HG02970 (cell line): ENCODE measurements at regions not wholly inside any gene's neighbourhood (a gene's known extent, or its start where the extent isn't known, plus 50 kb on each side); places are given as distances from the start of the nearest gene placed in this dataset.

ENCODE experiments used
- ATAC-seq: cut with Tn5 transposase; IDR thresholded peaks from one replicate; pipeline ENCODE4 v1.9.1; 2021; ENCODE audit warnings: mild to moderate bottlenecking, moderate library complexity, moderate number of reproducible peaks; ENCODE audit not compliant: unreplicated experiment, low FRiP score

GRCh38 chr2:125681576-125681975 lies 974.4 kb upstream of the GYPC start:
- no peak for ATAC-seq

GRCh38 chr2:125681976-125682805 lies 973.8 kb upstream of the GYPC start:
- no peak for ATAC-seq

- no peak for ATAC-seq
These were observed 971.7 kb upstream of the GYPC start for GRCh38 chr2:125684256-125684655.

- no peak for ATAC-seq
These were observed 971.0 kb upstream of the GYPC start for GRCh38 chr2:125684932-125685331.

GRCh38 chr2:125696560-125696959 lies 959.4 kb upstream of the GYPC start:
- no peak for ATAC-seq

GRCh38 chr2:125698280-125698679 lies 957.7 kb upstream of the GYPC start:
- ATAC-seq = no peak

- ATAC-seq = no peak
These were observed 954.9 kb upstream of the GYPC start for GRCh38 chr2:125701070-125701469.

- no peak for ATAC-seq
These were observed 948.3 kb upstream of the GYPC start for GRCh38 chr2:125707611-125708010.

GRCh38 chr2:125710561-125710960 lies 945.4 kb upstream of the GYPC start:
- ATAC-seq = no peak

- no peak for ATAC-seq
These were observed 944.9 kb upstream of the GYPC start for GRCh38 chr2:125711075-125711474.

- ATAC-seq = no peak
These were observed 942.4 kb upstream of the GYPC start for GRCh38 chr2:125713533-125713932.

- no peak for ATAC-seq
These were observed 934.8 kb upstream of the GYPC start for GRCh38 chr2:125721072-125721721.

GRCh38 chr2:125730921-125731320 lies 925.0 kb upstream of the GYPC start:
- no peak for ATAC-seq

- no peak for ATAC-seq
These were observed 919.7 kb upstream of the GYPC start for GRCh38 chr2:125736306-125736705.

- ATAC-seq = no peak
These were observed 910.4 kb upstream of the GYPC start for GRCh38 chr2:125745514-125745913.

- no peak for ATAC-seq
These were observed 909.4 kb upstream of the GYPC start for GRCh38 chr2:125746321-125747164.

GRCh38 chr2:125747165-125747425 lies 908.9 kb upstream of the GYPC start:
- no peak for ATAC-seq

- ATAC-seq = no peak
These were observed 899.5 kb upstream of the GYPC start for GRCh38 chr2:125756431-125756830.

GRCh38 chr2:125796784-125797183 lies 859.2 kb upstream of the GYPC start:
- ATAC-seq = no peak

GRCh38 chr2:125797192-125797591 lies 858.8 kb upstream of the GYPC start:
- no peak for ATAC-seq

GRCh38 chr2:125822746-125823145 lies 833.2 kb upstream of the GYPC start:
- ATAC-seq = no peak
